TTC549 (cell line): ENCODE measurements at regions not wholly inside any gene's neighbourhood (a gene's known extent, or its start where the extent isn't known, plus 50 kb on each side); places are given as distances from the start of the nearest gene placed in this dataset.
A peak's percentile ranks its signal among the peaks of the same experiment; 100 is the strongest.
"Not testable (repeated sequence)": the region's sequence is repeated elsewhere in the genome, so short reads cannot be mapped to it uniquely, and the experiment has no call there.

Experiments used
- FAIRE-seq: peaks from 2 replicates; lab custom pipeline; 2012; peaks lifted over from hg19 to GRCh38; lab: Jason Lieb, UNC

DNA sequence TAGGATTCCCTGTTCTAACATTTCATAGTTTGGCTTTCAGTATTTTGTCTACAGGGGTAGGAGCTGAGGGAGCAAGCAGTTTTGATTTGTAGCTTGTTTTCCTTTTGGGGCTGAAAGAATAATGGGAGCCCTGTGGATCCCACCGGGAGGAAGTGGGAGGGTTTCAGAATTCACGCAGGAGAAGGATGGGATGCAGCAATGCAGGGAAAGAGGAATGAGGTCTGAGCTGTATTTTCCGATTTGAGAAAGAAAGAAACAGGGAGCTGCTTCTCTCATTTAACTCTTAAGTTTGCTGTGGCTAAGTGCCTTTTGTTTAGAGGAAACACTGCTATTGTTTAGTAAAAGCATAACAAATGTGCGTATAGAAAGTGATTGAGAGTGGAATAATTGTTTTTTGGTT is 141.0 kb downstream of the ADCYAP1 start:
- FAIRE-seq: no peak

DNA sequence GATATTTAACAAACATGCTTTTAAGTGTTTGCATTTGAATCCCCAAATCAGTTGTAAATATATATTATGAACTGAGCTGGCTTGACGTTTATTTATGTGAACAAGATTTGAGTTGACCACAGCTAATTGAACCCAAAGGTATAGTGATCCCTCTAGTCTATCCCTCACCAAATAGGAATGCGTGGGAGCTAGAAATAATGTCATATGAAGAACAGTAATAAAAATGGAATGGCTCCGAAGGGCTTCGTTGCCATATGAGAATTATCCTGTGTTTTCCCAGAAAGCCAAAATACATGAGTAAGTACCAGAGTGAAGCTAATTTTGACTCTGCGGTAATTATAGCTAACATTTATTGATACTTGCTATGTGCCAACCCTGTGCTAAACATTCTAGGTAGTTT is 142.7 kb downstream of the ADCYAP1 start:
- no peak for FAIRE-seq

DNA sequence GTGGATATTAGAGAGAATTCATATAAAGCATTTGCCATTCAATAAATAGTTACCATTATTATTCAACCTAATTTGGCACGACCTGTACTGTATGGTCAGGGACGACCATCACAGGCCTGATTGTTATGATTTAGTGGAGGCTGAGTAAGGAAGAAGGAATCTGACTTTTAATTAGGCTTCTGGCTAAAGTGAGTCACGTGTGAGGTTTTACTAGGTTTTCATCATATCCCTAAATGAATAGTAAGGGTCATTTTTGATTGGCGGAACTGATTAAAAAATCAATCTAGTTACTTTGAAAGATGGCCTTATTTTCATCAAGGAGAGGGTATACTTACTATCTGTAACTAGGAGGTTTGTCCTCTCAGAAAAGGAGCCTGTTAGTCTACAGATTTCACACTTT is 143.4 kb downstream of the ADCYAP1 start:
- FAIRE-seq: no peak

DNA sequence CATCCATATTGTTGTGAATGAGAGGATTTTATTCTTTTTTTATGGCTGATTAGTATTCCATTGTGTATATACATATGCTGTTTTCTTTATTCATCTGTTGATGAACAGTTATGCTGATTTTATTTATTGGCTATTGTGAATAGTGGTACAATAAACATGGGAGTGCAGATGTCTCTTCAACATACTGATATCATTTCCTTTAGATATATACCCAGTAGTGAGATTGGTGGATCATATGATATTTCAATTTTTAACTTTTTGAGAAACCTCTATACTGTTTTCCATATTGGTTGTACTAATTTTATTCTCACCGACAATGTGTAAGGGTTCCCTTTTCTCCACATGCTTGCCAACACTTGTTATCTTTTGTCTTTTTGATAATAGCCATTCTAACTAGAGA is 144.5 kb downstream of the ADCYAP1 start:
- no peak for FAIRE-seq

DNA sequence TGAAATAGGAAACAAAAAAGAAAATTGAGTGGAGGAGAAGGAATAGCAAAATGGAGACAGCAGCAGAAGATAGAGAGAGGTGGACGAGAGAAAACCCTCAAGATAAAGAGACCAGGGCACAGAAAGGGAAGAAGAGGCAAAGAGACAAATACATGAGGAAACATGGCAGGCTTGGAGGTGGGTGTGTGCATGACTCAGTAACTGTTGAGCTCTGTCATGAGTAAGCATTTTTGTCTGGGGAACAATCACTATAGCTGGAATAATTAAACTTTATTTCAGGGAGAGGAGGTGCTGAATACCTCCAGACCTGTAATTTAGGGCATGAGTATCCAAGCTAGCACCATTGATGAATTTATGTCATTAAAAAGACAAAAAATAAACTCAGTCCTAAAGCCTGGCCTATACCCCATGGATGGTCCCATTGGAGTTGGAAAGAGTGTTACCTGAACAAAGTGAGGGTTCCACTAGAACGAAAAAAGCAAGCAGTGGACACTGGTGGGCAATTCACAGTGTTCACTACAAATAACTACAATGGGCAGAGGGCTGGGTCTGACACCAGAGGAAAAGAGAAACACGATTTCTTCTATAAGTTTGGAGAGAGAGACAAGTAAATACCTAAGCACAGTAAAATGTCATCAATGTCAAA is 145.5 kb downstream of the ADCYAP1 start:
- no peak for FAIRE-seq

DNA sequence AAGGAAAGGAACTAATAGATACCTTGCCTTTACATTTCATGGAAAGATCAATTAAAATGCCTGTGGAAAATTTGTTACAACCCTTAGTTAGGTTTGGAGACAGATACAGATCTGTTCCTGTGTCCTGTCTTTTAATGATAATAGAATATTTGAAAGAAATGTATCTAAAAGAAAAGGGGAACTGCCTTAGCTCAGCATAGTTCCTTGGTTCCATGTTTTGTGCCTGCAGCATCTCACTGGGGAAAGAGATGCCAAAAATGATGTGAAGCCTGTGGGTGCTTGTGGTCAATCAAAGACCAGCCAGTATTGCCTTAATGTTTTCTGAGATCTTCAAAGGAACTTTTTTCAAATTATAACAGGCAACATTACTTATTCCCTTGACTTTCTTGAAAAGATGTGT is 147.6 kb downstream of the ADCYAP1 start:
- no peak for FAIRE-seq

DNA sequence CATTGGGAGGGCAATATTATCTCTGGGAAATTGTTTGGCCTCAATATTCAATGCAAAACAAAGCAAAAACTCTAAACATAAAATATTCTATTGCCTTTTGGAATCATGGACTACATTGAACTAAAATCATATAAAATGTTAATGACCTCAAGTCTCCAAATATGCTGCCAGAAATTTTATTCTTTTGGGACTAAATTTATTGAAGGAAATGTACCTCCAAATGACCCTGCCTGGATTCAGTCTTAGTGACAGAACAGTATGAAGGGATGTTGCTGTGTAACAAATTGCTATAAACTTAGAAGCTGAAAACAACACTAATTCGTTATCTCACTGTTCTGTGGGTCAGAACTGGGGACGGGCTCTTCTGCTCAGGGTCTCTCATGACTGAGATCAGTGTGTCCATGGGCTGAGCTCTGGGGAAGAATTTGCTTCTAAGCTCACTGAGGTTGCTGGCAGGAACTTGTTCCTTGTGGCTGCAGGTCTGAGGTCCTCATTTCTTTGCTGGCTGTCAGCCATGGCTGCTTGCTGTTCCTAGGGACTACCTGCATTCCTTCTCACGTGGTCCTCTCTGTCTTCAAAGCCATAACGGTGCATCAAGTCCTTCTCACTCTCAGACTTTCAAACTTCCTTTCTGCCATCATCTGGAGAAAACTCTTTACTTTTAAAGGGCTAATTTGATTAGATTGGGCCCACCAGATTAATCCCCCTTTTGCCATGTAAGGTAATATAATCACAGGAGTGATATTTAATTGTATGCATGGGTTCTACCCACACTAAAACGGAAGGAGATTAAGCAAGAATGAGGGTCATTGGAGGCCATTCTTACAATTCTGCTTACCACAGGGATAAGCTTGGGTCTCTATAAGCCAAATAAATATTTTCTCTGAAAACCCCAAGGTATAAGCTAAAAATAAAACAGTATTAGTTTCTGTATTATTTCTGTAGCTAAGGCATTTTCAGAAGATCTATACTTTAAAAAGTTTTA is 149.0 kb downstream of the ADCYAP1 start:
- FAIRE-seq: no peak

DNA sequence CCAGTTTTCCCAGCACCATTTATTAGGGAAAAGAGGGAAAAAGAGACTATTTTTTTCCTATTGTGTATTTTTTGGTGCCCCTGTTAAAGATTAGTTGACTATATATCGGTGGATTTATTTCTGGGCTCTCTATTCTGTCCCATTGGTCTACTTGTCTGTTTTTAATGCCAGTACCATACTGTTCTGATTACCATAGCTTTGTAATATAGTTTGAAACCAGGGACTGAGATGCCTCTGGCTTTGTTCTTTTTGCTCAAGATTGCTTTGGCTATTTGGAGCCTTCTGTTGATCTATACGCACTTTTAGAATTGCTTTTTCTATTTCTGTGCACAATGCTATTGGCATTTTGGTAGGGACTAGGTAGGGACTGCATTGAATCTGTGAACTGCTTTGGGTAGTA is 151.7 kb downstream of the ADCYAP1 start:
- FAIRE-seq: no peak

DNA sequence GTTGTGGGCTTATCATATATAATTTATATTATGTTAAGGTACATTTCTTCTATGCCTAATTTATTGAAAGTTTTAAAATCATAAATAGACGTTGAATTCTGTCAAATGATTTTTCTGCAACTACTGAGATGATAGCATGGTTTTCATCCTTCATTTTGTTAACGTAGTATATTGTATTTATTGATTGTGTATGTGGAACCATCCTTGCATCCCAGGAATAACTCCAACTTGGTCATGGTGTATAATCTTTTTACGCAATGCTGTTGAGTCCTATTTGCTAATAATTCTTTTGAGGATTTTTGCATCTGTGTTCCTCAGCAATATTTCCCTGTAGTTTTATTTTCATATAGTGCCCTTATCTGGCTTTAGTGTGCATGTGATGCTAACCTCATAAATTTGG is 152.7 kb downstream of the ADCYAP1 start:
- FAIRE-seq: no peak

DNA sequence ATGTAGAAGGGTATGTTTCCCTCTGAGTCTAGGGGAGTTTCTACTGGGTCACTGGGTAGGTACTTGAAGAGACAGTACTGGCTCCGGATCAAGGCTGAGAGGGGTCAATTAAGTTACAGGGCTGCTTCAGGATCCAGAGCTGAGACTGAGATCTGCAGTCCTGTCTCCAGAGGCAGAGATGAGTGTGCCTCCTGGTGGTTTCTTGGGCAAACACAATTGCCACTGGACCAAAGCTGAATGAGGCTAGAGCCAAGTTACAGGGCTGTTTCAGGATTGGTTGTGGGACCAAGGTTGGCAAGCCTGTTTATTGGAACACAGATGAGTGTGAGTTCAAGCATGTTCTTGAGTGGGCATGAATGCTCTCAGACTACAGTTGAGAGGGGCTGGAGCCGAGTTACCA is 157.9 kb downstream of the ADCYAP1 start:
- FAIRE-seq: no peak

DNA sequence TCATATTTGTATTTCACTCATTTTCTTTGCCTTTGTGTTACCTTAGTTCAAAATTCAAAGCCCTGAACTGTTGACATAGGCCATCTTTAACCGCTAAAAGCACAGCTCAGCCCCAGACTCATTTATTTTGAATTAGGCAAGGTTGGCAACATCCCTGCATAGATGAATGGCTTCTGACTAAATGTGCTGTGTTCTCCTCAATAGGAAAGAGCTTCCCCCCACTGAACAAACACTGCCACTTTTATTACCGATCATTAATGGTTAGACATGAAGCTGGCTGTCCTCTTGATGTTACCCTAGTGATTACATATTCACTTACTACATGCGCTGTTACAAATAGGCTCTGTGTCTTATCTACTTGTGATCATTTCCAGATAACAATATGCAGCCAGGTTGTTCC is 170.7 kb downstream of the ADCYAP1 start:
- no peak for FAIRE-seq

DNA sequence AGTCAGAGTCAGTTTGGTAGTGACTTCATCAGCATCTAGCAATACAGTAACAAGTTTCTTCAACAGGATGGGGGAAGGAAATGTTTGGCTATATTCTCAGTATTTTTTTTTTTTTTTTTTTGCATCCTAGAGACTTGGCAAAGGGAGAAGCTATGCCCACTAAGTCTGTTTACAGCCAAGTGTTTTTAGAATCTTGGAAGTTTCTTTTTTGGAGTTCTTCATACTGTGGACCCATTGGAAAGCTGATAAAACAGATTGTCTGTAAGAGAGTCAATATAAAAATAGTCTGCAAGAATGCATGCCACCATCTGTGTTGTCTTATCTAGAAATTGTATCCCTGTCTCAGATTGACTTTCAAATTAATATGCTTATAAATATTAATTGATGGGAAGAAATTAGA is 171.2 kb downstream of the ADCYAP1 start:
- FAIRE-seq: no peak

DNA sequence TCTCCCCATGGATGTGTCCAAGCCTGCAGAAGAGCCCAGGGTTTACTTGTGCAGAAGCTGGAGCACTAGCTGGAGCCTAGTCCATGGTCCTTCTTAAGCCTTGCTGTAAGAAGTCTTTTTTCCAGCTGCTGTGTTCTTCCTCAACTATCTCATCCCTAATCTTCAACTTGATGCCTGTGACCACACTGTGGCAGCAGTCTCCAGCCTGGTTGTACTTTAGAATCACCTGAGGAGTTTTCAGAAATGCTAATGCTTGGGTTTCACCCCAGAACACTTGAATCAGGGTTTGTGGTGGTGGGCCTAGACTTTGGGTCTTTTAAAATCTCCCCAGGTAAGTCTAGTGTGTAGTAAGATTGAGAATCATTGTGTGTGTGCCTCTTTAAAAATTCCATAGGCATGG is 173.6 kb downstream of the ADCYAP1 start:
- no peak for FAIRE-seq

DNA sequence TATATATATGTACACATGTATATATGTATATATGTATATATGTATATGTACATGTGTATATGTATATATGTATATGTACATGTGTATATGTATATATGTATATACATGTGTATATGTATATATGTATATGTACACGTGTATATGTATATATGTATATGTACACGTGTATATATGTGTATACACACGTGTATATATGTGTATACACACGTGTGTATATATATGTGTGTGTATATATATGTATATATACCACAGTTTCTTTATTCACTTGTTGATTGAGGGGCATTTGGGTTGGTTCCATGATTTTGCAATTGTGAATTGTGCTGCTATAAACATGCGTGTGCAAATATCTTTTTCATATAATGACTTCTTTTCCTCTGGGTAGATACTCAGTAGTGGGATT is 179.0 kb downstream of the ADCYAP1 start:
- peak; percentile 26 for FAIRE-seq

DNA sequence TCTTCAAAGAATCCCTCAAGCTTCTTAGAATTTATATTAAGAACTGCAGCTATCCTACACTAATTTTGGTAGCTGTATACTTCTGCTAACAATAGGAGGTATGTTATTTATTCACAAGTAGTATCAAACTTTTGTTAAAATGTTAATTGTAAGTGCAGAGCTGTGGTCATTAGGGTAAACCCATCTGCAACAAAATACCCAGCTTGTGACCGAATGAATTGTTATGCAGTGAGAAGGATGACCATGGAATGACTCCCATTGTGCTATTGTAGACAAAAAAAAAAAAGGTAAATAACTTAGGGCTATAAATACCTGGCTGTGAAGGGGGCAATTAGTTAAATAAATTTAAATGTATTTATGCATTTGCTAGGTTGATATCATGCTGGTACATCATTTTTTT is 186.1 kb downstream of the ADCYAP1 start:
- no peak for FAIRE-seq

DNA sequence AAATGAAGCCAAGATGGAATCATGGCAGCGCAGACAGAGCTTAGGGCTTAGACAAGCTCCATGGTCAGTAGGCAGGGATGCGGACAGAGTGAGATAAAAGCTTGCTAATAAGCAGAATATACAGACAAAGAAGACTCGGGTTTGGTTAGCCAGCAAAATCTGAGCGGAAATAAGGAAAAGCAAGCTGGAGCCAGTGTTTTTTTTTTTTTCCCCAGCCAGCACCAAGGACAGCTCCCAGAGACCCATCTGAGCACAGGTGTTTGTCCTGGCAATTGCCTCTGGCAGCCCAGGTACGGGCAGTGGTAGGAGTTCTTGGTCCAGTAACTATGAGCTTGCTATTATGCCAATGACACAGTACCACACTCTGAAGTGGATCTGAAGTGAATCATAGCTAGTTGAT is 187.6 kb downstream of the ADCYAP1 start:
- FAIRE-seq: no peak

DNA sequence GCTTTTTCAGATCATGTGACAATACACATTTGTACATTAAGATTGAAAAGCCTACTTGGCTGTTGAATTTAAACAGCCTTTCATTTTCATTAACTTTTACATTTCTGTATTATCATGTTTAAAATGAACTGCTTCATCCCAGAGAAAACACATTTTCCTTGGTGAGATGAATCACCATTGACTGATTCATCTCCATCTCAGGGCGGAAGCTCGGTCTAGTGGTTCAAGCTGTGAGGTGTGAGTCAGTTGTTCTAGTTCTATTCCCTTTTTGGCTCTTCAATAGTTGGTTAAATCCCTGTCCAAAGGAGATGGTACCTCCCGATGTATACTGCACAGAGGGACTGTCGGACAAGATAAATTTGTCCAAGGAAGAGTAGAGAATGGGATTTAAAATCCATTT is 189.7 kb downstream of the ADCYAP1 start:
- FAIRE-seq: no peak

DNA sequence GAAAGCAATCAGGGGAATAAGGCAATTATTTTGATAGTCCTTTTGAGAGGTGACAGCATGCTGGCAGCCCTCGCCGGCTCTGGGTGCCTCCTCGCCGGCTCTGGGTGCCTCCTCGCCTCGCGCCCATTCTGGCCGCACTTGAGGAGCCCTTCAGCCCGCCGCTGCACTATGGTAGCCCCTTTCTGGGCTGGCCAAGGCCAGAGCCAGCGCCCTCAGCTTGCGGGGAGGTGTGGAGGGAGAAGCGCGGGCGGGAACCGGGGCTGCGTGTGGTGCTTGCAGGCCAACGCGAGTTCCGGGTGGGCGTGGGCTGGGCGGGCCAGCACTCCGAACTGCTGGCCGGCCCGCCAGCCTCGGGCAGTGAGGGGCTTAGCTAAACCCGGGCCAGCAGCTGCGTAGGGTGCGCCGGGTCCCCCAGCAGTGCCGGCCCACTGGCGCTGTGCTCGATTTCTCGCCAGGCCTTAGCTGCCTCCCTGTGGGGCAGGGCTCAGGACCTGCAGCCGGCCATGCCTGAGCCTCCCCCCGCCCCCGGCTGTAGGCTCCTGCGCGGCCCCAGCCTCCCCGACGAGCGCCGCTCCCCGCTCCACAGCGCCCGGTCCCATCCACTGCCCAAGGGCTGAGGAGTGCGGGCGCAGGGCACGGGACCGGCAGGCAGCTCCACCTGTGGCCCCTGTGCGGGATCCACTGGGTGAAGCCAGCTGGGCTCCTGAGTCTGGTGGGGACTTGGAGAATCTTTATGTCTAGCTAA is 193.5 kb downstream of the ADCYAP1 start:
- FAIRE-seq: not testable (repeated sequence)

DNA sequence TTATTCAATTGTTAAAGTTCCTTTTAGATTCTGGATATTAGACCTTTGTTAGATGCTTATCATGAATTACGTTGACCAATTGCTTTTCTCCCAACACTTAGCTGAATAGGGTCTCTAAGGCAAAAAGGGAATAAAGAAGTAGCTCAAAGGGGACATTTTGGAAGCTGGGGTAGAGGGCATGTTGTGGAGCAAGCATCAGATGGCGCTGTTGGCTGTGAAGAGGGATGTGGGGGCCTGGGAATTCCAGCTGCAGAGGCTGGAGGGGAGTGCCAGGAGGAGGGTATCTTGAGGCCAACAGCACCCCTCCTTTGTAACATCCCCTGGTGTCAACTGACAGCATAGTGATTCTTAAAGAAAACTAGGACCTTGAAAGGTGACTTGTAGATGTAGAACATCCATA is 198.2 kb downstream of the ADCYAP1 start:
- FAIRE-seq: no peak

DNA sequence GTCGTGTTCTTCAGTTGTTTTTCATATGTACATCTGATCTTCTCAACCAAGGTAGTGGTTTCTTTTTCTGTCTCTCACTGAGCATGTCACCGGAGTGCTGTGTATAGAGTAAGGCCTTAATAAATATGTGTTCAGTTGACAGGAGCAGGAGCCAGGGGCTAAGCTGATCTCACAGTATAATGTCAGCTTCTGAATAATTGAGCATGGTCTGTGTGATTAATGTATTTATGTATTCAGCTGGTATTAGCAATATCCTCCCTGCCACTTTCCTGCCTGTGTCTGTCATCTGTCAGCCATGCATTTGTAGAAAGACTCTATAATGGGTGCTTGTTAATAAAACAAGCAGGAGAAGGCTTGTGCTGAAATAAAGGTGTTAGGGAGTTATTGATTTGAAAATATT is 198.9 kb downstream of the ADCYAP1 start:
- FAIRE-seq: no peak

DNA sequence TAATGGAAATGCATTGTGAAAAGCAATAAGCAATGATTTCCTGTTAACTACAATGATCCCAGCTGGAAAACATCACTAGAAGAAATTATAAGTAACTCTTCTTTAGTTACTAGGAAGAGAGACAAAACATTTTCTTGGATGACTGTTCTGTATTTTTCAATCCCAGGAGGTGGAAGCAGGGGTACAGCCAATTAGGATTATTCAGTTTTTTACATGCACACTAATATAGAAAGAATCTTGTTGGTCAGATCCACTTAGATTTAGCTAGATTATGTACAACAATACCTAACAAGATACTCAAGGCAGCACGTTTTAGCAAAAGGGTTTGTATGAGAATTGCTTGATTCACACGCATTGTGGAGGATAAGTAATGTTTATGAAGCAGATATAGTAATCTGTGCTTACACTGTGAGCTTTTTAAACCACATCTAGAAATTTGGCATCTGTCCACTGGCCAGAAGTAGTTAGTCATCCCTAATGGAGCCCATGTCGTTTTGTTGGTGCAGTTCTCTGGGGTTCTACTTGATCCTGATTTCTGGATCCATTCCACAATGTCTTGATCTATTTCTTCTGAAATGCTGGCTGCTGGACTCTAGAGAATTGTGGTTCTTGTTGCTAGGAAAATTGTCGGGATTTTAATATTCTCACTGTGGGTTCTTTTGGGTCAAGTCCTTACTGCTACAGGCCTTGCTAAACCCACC is 199.7 kb downstream of the ADCYAP1 start:
- FAIRE-seq: no peak

DNA sequence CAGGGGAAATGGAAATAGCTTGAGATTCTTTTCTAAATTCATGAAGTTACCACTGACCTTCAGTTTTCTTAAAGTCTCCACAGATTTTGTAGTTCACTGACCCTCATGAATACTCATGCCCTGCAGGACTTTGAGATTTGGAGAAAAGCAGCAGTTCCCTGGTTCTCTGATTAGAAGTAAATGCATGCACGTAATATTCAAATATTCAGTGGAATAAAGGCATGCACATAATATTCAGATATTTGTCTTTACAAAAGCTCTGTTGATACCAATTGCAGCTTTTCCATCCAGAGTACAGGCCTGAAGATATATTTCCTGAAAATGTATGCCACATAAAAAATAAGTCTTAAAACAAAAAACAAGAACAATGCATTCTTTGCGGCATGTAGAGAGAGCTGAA is 219.8 kb downstream of the ADCYAP1 start:
- FAIRE-seq: no peak
